IPS-15b (cell line): ENCODE measurements at regions not wholly inside any gene's neighbourhood (a gene's known extent, or its start where the extent isn't known, plus 50 kb on each side); places are given as distances from the start of the nearest gene placed in this dataset.

Source experiments
- H3K27me3 ChIP-seq: one replicate; pipeline ENCODE4 v1.6.1; 2013; ENCODE audit warnings: low read length; ENCODE audit not compliant: control insufficient read depth, insufficient read depth
- H3K36me3 ChIP-seq: one replicate; pipeline ENCODE4 v1.6.1; 2013; ENCODE audit warnings: low read length; ENCODE audit not compliant: control insufficient read depth, insufficient read depth
- H3K4me1 ChIP-seq: one replicate; pipeline ENCODE4 v1.6.1; 2013; ENCODE audit warnings: mild to moderate bottlenecking, low read length; ENCODE audit not compliant: control insufficient read depth, insufficient read depth
- H3K4me3 ChIP-seq: one replicate; pipeline ENCODE4 v1.5.1; 2013; ENCODE audit warnings: low read depth, low read length
- H3K9ac ChIP-seq: one replicate; pipeline ENCODE4 v1.6.1; 2013; ENCODE audit warnings: low read depth, mild to moderate bottlenecking, low read length
- H3K9me3 ChIP-seq: one replicate; pipeline ENCODE4 v1.6.1; 2013; ENCODE audit warnings: mild to moderate bottlenecking, low read length; ENCODE audit not compliant: control insufficient read depth, insufficient read depth

DNA sequence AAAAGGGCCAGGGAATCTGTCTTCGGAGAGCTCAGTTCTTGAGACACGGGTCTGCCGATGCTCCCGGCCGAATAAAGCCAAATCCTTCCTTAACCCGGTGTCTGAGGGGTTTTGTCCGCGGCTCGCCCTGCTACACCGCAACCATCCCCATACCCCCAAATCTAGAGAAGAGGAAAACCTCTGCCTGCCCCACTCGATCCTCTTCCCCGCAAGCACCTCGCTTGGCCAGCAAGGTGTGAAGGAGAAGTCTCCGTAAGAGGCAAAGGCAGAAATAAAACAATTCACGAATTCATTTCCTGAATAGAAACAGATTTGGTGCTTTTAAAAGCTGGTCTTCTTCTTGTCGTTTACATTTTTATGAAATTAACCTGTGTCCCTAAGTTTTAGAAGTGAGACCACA lies 67.3 kb upstream of the GALNT9 start:
- H3K36me3 ChIP-seq: no peaks in the 10 kb centered on the region
- no peak overlapping the region for H3K4me3 ChIP-seq
- no peaks in the 10 kb centered on the region for H3K27me3 ChIP-seq
- H3K9me3 ChIP-seq: no peaks in the 10 kb centered on the region
- peaks cover 2% of the 10 kb centered on the region for H3K4me1 ChIP-seq
- no peak overlapping the region for H3K9ac ChIP-seq

DNA sequence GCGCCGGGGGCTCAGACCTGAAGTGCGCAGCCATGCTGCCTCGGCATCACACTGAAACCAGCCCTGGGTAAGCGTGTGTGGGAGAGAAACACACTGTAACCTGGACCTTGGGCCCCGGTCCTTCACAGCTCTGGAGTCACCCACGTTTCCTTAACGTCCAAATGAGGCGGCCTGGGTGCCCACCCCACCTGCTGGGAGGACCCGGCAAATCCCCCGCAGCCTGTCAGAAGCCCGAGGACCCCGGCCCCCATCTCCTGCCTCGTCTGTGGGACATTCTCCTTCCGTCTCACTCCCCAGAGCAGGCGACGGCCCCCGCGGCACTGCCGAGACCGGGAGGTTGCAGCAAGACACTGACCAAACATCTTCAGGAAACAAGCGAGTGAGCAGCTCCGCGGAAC lies 66.5 kb upstream of the GALNT9 start:
- Histone ChIP-seq H3K27me3 (no peaks in the 10 kb centered on the region), H3K36me3 (no peaks in the 10 kb centered on the region), H3K4me3 (no peak overlapping the region), H3K4me1 (peaks cover 2% of the 10 kb centered on the region), H3K9ac (no peak overlapping the region), H3K9me3 (no peaks in the 10 kb centered on the region)

DNA sequence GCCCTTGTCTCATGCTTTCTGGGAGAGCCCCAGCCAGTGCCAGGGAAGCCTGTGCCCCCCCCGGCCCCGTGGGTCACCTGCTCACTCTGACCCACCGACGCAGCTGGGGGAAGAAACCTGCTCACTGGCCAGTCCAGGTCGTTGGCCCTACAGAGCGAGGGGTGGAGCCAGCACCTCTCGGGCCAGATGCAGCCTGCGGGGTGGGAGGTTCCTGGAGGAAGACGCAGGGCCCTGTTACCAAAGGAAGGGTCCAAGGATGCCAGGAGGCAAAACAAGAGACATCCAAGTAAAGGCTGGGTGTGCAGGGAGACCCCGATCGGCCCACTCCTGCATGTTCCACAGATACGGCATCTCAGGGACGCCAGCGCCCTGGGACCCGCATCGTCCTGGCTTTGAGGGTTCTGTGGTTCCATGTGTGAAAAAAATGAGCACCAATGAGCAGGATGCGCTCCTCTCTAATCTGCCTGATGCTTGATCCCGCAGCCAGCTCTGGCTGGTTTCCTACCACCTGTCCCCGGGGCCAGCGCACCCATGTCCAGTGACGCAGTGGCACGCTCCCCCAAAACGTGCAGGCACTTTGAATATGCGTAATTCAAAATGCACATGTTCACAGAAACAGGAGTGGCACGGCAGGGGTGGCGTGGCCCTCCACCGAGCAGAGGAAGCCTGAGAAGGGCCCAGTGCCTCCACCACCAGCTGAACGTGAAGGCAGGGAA lies 66.0 kb upstream of the GALNT9 start:
- Histone ChIP-seq H3K4me1 (peaks cover 2% of the 10 kb centered on the region), H3K36me3 (no peaks in the 10 kb centered on the region), H3K4me3 (no peak overlapping the region), H3K9ac (no peak overlapping the region), H3K27me3 (no peaks in the 10 kb centered on the region), H3K9me3 (no peaks in the 10 kb centered on the region)

DNA sequence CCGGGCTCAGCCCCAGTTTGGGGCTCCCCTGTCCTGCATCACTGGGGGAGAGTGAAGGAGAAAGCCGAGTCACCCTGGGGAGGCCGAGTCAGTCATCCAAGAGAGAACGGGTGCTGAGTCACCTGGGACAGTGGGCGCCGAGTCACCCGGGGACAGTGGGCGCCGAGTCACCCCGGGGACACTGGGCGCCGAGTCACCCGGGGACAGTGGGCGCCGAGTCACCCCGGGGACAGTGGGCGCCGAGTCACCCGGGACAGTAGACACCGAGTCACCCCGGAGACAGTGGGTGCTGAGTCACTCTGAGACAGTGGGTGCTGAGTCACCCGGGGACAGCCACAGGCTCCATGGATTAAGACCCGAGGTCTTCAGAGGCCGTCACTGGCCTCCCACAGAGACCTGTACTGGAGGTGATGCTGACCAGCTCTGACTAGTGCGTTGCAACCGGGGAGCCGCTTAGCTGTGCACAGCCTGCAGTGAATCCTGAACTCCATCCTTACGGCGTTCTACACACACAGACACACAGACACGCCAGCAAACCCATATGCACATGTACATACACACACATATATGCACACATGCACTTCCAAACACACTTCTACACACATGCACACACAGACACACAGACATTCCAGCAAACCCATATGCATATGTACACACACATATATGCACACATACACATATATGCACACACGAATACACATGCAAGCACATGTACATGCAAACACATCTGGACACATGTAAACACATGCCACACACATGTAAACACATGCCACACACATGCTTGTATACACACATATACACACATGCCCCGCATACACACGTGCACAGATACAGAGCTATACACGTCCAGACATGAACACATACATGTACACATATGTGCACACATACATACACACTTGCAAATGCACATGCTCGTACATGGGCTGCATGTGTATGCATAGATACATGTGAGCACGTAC lies 64.9 kb upstream of the GALNT9 start:
- Histone ChIP-seq H3K9ac (no peak overlapping the region), H3K9me3 (no peaks in the 10 kb centered on the region), H3K4me1 (peaks cover 2% of the 10 kb centered on the region), H3K4me3 (no peak overlapping the region), H3K36me3 (no peaks in the 10 kb centered on the region), H3K27me3 (no peaks in the 10 kb centered on the region)

DNA sequence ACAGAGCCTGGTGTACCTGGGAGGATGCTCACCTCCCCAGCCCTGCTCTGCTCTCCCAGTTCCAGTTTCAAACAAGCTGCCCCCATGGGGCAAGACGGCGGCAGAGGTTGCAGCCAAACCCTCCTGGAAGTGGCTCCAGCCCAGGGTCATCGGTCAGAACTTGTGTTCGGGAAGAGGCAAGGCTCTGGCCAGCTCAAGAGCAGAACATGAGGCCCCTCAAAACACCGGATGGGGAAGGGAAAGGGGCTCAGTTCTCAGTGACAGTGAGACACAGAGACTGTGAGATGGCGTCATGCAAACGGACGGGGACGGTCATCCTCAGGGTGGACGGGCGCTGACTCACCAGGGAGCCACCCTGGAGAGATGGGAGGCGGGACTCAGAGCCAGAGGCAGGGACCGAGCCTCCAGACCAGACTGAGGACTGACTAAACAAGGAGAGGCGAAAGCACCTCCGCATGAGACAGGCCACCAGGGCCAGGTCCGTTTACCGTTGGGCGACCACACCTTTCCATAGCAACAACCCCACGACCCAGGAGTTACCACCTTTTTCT lies 63.9 kb upstream of the GALNT9 start:
- Histone ChIP-seq H3K9ac (no peak overlapping the region), H3K27me3 (peaks cover 8% of the 10 kb centered on the region), H3K36me3 (no peaks in the 10 kb centered on the region), H3K4me1 (peaks cover 2% of the 10 kb centered on the region), H3K9me3 (no peaks in the 10 kb centered on the region), H3K4me3 (no peak overlapping the region)

DNA sequence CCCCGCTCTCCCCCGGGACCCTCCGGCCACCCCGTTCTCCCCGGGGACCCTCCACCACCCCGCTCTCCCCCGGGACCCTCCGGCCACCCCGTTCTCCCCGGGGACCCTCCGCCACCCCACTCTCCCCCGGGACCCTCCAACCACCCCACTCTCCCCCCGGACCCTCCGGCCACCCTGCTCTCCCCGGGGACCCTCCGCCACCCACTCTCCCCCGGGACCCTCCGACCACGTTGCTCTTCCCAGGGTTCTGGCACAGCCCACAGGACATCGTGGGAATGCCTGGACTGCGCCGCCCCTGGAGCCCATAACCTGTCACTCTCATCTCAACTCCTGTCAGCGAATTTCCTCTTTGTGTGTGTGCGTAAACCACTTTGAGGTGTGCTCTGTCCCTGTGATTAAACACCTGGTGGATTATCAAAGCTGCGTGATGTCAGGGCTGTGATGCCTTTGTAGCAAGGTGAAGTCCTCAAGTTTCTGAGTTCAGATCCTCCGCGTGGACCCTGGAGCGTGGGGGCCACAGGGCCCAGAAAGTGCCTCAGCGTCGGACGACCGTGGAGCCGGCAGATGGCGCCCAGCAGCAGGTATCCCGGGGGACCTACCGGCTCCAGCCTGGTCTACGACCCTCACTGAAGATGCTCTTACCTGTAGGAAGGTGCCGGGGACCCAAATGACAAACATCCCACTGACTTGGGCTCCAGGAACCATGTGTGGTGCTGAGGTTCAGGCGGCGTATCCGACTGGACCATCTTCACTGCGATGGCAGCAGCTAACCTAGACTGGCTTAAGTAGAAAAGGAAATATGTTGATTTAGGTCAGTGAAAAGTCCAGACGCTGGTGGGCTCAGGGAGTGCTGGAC lies 63.2 kb upstream of the GALNT9 start:
- Histone ChIP-seq H3K4me3 (no peak overlapping the region), H3K9ac (no peak overlapping the region), H3K36me3 (no peaks in the 10 kb centered on the region), H3K27me3 (peaks cover 8% of the 10 kb centered on the region), H3K9me3 (no peaks in the 10 kb centered on the region), H3K4me1 (peaks cover 2% of the 10 kb centered on the region)

DNA sequence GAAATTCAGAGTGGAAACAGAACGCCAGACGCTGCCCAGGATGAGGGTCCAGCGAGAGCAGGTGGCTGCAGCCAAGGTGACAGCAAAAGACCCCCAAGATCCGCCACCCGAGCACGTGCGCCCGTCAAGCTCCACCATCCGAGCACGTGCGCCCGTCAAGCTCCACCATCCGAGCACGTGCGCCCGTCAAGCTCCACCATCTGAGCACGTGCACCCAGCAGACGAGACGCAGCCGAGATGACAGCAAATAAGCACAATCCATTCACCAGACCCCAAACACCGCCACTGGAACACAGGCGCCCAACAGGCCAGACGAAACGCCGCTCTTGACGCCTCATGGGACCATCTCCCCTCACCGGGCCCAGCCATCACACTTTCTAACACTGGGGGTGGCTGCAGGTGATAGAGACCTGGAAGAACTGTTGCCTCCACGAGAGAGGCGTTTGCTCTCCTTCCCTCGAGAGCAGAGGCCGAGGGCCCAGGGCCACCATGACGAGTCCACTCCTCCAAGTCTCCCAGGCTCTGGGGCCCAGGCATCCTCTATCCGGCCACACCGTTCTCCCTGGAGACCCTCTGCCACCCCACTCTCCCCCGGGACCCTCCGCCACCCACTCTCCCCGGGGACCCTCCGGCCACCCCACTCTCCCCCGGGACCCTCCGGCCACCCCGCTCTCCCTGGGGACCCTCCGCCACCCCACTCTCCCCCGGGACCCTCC lies 62.1 kb upstream of the GALNT9 start:
- peaks cover 1% of the 10 kb centered on the region for H3K4me1 ChIP-seq

DNA sequence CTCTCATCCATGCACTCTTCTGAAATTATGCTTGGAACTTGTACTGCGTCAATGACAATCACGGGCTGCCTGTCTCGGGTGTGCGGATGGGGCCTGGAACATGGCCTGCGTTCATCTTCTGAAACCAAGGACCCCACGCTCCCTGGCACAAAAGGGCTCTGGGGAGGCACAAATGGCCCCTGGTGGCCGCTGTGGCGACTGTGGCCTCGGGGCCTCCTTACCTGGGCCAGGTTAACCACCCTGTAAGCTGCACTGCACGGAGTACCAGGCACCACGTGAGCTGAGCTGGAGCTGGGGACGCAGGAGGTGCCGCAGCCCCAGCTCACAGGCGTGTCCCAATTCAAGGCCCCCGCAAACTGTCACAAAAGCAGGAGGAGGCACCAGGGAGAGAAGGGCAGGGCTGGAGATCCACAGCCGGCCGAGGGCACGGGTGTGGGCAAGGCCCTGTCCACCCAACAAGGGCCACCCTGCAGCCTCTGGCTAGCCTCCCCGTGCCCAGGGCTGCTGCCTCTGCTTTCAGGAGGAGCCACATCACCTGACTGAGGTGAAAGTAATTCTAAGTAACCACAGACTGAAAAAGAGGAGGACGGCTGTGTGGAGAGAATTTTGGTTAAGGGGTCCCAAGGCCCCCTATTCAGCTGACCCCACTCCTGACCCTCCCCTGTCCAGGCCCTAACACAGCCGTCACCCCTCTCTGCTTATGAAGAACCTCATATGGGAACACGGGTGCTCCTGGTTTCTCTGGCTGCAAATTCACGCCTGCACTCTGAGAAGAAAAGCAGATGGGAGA lies 61.1 kb upstream of the GALNT9 start:
- H3K36me3 ChIP-seq: no peaks in the 10 kb centered on the region

More for the DNA sequence above, 62.1 kb upstream of the GALNT9 start:
- Histone ChIP-seq H3K9ac (no peak overlapping the region), H3K4me3 (no peak overlapping the region), H3K9me3 (no peaks in the 10 kb centered on the region), H3K27me3 (peaks cover 8% of the 10 kb centered on the region), H3K36me3 (no peaks in the 10 kb centered on the region)

DNA sequence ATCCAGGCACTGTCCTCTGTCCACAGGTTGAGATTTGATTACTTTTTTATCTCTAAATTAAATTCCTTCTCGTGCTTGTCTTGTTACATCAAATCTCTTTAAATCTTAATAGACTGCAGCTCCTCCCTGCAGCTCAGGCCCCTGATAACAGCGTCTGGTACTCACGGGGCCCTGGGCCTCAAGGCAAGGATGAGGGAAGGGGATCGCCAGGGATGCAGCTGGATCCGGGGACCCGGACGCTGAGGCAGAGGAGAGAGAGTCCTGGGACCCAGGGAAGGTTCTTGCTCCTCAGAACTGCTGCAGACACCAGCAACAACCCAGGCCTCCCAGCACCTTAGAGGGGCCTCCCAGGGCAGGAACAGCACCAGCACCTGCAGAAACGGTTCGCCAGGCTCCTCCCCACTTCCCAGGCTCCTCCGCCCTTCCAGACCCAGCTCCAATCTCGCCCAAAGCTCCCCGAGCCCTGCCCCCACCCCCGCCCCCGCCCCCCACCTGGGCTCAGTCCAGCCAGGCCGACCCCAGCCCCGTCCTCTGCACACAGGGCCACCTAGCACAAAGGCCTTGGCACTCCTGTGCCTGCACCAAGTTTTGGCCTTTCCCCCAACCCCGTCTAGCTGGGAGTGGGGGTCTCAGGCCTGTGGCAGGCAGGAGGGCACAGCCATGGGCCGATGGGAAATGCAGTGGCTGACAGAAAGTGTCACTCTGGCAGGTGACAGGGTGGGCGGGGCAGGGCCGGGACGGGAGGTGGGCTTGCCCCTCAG lies 60.3 kb upstream of the GALNT9 start:
- Histone ChIP-seq H3K36me3 (no peaks in the 10 kb centered on the region), H3K4me3 (no peak overlapping the region), H3K27me3 (peaks cover 16% of the 10 kb centered on the region), H3K9ac (no peak overlapping the region), H3K4me1 (no peaks in the 10 kb centered on the region), H3K9me3 (no peaks in the 10 kb centered on the region)

More for the DNA sequence above, 61.1 kb upstream of the GALNT9 start:
- Histone ChIP-seq H3K4me1 (no peaks in the 10 kb centered on the region), H3K4me3 (no peak overlapping the region), H3K9ac (no peak overlapping the region), H3K27me3 (peaks cover 10% of the 10 kb centered on the region), H3K9me3 (no peaks in the 10 kb centered on the region)

DNA sequence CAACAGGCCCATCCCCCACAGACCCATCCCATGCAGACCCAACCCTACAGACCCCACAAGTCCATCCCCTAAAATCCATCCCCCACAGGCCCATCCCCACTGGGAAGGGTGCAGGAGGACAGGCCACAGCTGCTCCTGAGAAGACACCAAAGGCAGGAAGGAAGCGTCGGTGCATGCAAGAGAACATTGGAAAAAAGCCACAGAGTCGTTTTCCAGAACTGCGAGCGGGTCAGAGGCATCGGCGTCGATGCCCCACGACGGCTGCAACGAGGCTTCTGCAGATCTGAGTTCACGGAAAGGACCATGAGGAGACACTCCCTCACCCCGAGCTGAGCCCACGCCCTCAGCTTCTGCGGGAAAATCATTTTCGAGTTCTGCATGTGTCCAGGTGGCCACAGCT lies 59.6 kb upstream of the GALNT9 start:
- no peaks in the 10 kb centered on the region for H3K4me1 ChIP-seq
- no peak overlapping the region for H3K4me3 ChIP-seq
- no peaks in the 10 kb centered on the region for H3K36me3 ChIP-seq
- H3K9ac ChIP-seq: no peak overlapping the region
- no peaks in the 10 kb centered on the region for H3K9me3 ChIP-seq
- peaks cover 16% of the 10 kb centered on the region for H3K27me3 ChIP-seq
